Trophoblast cell (in vitro differentiated cells and primary cell): ENCODE measurements at regions not wholly inside any gene's neighbourhood (a gene's known extent, or its start where the extent isn't known, plus 50 kb on each side); places are given as distances from the start of the nearest gene placed in this dataset.

ENCODE experiments used
- DNase-seq, 2 donors: peaks; one replicate each; pipeline ENCODE4 v3.0.0-alpha.2; 2016
- H2AFZ ChIP-seq: 2 replicates; pipeline ENCODE4 v1.6.1; 2013; ENCODE audit warnings: low read length, moderate library complexity, mild to moderate bottlenecking; ENCODE audit not compliant: insufficient read depth, poor library complexity
- H2AK5ac ChIP-seq: 2 replicates; pipeline ENCODE4 v1.6.1; 2013; ENCODE audit warnings: mild to moderate bottlenecking, low read length
- H2BK120ac ChIP-seq: 2 replicates; pipeline ENCODE4 v1.6.1; 2013; ENCODE audit warnings: low read length, mild to moderate bottlenecking, moderate library complexity; ENCODE audit not compliant: insufficient read depth, poor library complexity
- H2BK12ac ChIP-seq: 2 replicates; pipeline ENCODE4 v1.6.1; 2013; ENCODE audit warnings: mild to moderate bottlenecking, low read length, moderate library complexity
- H2BK5ac ChIP-seq: 2 replicates; pipeline ENCODE4 v1.6.1; 2013; ENCODE audit warnings: low read length, low read depth, moderate library complexity, mild to moderate bottlenecking; ENCODE audit not compliant: poor library complexity
- H3K14ac ChIP-seq: 2 replicates; pipeline ENCODE4 v1.6.1; 2013; ENCODE audit warnings: mild to moderate bottlenecking, low read length
- H3K18ac ChIP-seq: 2 replicates; pipeline ENCODE4 v1.6.1; 2013; ENCODE audit warnings: mild to moderate bottlenecking, low read length
- H3K23ac ChIP-seq: 2 replicates; pipeline ENCODE4 v1.6.1; 2013; ENCODE audit warnings: low read length
- H3K27ac ChIP-seq: 2 replicates; pipeline ENCODE4 v1.5.1; 2013; ENCODE audit warnings: low read depth, mild to moderate bottlenecking, inconsistent platforms, low read length, moderate library complexity
- H3K27me3 ChIP-seq: 2 replicates; pipeline ENCODE4 v1.6.1; 2013; ENCODE audit warnings: inconsistent platforms, mild to moderate bottlenecking, low read length, moderate library complexity; ENCODE audit not compliant: insufficient read depth
- H3K36me3 ChIP-seq, 2 experiments: 1 replicate in 1 of 2; 2 replicates in 1 of 2; pipeline ENCODE4 v1.6.1; 2013; ENCODE audit warnings: low read length in 2 of 2, mild to moderate bottlenecking in 2 of 2, moderate library complexity in 1 of 2; ENCODE audit not compliant: insufficient read depth in 2 of 2, control insufficient read depth in 1 of 2
- H3K4ac ChIP-seq: 2 replicates; pipeline ENCODE4 v1.6.1; 2013; ENCODE audit warnings: low read depth, mild to moderate bottlenecking, low read length, moderate library complexity
- H3K4me1 ChIP-seq, 2 experiments: 1 replicate in 1 of 2; 2 replicates in 1 of 2; pipeline ENCODE4 v1.6.1; 2013; ENCODE audit warnings: low read length in 2 of 2, mild to moderate bottlenecking in 2 of 2, moderate library complexity in 1 of 2; ENCODE audit not compliant: insufficient read depth in 2 of 2, control insufficient read depth in 1 of 2
- H3K4me2 ChIP-seq: 2 replicates; pipeline ENCODE4 v1.6.1; 2013; ENCODE audit warnings: inconsistent platforms, mild to moderate bottlenecking, low read length, moderate library complexity
- H3K4me3 ChIP-seq: 2 replicates; pipeline ENCODE4 v1.5.1; 2013; ENCODE audit warnings: mild to moderate bottlenecking, low read depth, low read length, inconsistent platforms
- H3K79me1 ChIP-seq: one replicate; pipeline ENCODE4 v1.6.1; 2013; ENCODE audit warnings: low read length
- H3K79me2 ChIP-seq: 2 replicates; pipeline ENCODE4 v1.6.1; 2013; ENCODE audit warnings: low read length, mild to moderate bottlenecking; ENCODE audit not compliant: control insufficient read depth, insufficient read depth, poor library complexity
- H3K9ac ChIP-seq: 2 replicates; pipeline ENCODE4 v1.6.1; 2013; ENCODE audit warnings: mild to moderate bottlenecking, low read length
- H3K9me3 ChIP-seq: 2 replicates; pipeline ENCODE4 v1.6.1; 2013; ENCODE audit warnings: low read depth, mild to moderate bottlenecking, control low read depth, inconsistent platforms, low read length; ENCODE audit not compliant: insufficient read depth
- H4K12ac ChIP-seq: 2 replicates; pipeline ENCODE4 v1.6.1; 2013; ENCODE audit warnings: low read depth, mild to moderate bottlenecking, low read length, moderate library complexity
- H4K8ac ChIP-seq: 2 replicates; pipeline ENCODE4 v1.6.1; 2013; ENCODE audit warnings: low read depth, mild to moderate bottlenecking, low read length, moderate library complexity
- H4K91ac ChIP-seq: one replicate; pipeline ENCODE4 v1.6.1; 2013; ENCODE audit warnings: low read depth, mild to moderate bottlenecking, low read length, moderate library complexity
- WGBS: extraction: QIAGEN DNeasy Blood & Tissue Kit; methylation state at CpG from one replicate; pipeline ENCODE4 v1.1.7; 2013; ENCODE audit warnings: missing lambda C conversion rate; ENCODE audit not compliant: insufficient read length, insufficient coverage; ENCODE audit errors: extremely low coverage; 5-methylcytosine and 5-hydroxymethylcytosine counted together

DNA sequence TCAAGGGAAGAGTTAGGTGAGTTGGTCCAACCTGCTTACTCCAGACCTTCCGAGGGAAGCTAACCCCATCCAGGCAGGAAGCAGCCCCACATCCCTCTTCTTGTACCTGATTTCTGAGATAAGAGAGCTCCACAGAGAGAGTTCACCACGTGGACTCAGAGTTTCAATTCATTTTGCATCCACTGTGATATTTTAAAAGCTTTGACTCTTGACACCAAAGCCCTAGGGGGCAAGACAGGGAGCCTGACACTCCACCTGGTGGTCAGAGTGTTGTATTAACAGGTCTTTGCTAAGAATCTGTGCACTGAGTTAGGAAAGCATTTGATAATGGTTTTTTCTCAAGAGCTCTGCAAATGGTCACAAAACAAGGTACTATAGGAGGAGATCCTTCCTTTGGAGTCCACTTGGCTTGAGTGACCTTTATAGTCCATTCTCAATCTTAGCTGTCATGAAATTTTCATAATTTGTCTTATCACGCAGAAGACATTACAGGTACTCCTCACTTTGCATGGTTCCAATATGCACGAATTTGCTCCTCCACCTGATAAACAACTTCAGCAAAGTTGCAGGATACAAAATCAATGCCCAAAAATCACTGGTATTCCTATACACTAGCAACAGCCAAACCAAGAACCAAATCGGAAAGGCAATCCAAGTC is 56.2 kb upstream of the RIPOR2 start:
- WGBS = no CpG with 5 or more reads among the region's 5 CpGs
- H2AFZ ChIP-seq = no peak overlapping the region

DNA sequence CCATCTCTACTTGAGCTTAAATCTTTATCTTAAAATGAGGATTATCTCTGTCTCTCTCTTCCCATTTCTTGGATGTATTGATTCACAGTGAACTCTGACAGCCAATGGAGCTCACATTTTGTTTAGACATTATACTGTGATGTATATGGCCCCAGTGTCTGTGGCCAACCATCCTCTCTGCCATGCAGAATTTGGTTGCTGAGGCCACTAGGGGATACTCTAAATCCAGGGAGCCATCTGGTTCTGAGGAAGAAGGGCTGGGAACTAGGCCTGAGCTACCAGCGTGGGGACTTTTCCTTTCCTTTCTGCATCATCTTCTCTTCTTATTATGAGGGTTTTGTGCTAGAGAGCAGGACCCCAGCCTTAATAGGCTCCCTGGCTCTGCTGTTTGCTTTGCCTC is 59.1 kb upstream of the RIPOR2 start:
- no CpG with 5 or more reads among the region's 1 CpG for WGBS

More for the DNA sequence above, 56.2 kb upstream of the RIPOR2 start:
- no peak overlapping the region for H3K4me3 ChIP-seq
- H3K9ac ChIP-seq = no peak overlapping the region
- no peak overlapping the region for H3K27ac ChIP-seq
- H3K36me3 ChIP-seq = no peaks in the 10 kb centered on the region
- no peak overlapping the region for H3K4ac ChIP-seq
- peaks cover 0 to 9% of the 10 kb centered on the region in 2 experiments for H3K4me1 ChIP-seq
- H2BK120ac ChIP-seq = peak overlapping the region; percentile 78
- no peaks in the 10 kb centered on the region for H3K79me2 ChIP-seq
- H3K4me2 ChIP-seq = no peak overlapping the region
- H3K23ac ChIP-seq = no peak overlapping the region
- H4K12ac ChIP-seq = no peak overlapping the region
- H2BK5ac ChIP-seq = no peak overlapping the region
- no peak overlapping the region for H2AK5ac ChIP-seq
- no peak overlapping the region for H4K8ac ChIP-seq
- no peaks in the 10 kb centered on the region for H3K27me3 ChIP-seq
- peak; percentile 51 to 87 for DNase-seq
- H3K79me1 ChIP-seq = peaks cover 3% of the 10 kb centered on the region
- H3K9me3 ChIP-seq = peaks cover 5% of the 10 kb centered on the region
- H4K91ac ChIP-seq = no peak overlapping the region
- no peak overlapping the region for H3K18ac ChIP-seq
- H2BK12ac ChIP-seq = peak overlapping the region; percentile 84
- H3K14ac ChIP-seq = no peak overlapping the region

DNA sequence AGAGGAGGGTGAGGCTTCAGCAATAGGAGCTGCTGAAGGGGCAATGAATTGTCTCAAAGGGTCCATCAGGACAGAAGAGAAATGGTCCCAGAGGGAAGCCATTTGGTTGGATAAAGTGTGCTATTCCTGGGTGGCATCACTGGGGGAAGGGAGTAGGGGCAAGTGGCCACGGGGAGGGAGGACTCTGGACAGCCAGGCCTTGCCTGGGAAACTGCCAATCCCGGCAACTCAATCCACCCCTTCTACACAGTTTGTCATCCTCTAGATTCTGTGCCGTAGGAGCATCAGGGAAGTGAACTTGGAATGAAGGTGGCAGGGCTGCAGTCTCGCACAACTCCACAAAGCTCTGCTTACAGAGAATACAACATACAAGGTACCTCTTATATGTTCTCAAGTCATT is 59.5 kb upstream of the RIPOR2 start:
- no peak overlapping the region for H3K23ac ChIP-seq
- no peaks in the 10 kb centered on the region for H3K27me3 ChIP-seq
- no peak overlapping the region for H3K18ac ChIP-seq
- no peak for DNase-seq
- WGBS = no CpG with 5 or more reads among the region's 4 CpGs
- no peaks in the 10 kb centered on the region for H3K36me3 ChIP-seq
- H3K79me2 ChIP-seq = no peaks in the 10 kb centered on the region
- H3K4ac ChIP-seq = no peak overlapping the region
- H4K91ac ChIP-seq = no peak overlapping the region
- H2BK120ac ChIP-seq = no peak overlapping the region
- H3K9ac ChIP-seq = no peak overlapping the region
- H2AFZ ChIP-seq = no peak overlapping the region
- H2BK5ac ChIP-seq = no peak overlapping the region
- no peak overlapping the region for H3K4me3 ChIP-seq
- H3K14ac ChIP-seq = no peak overlapping the region
- peaks cover 2% of the 10 kb centered on the region for H3K9me3 ChIP-seq
- H3K4me1 ChIP-seq = peaks cover 0 to 9% of the 10 kb centered on the region in 2 experiments
- H2AK5ac ChIP-seq = no peak overlapping the region
- no peak overlapping the region for H2BK12ac ChIP-seq
- no peak overlapping the region for H4K8ac ChIP-seq
- H3K79me1 ChIP-seq = peaks cover 3% of the 10 kb centered on the region
- H3K27ac ChIP-seq = no peak overlapping the region
- H4K12ac ChIP-seq = no peak overlapping the region
- H3K4me2 ChIP-seq = no peak overlapping the region

More for the DNA sequence above, 59.1 kb upstream of the RIPOR2 start:
- no peaks in the 10 kb centered on the region for H3K36me3 ChIP-seq
- no peak overlapping the region for H3K4ac ChIP-seq
- peaks cover 0 to 9% of the 10 kb centered on the region in 2 experiments for H3K4me1 ChIP-seq
- H2AFZ ChIP-seq = no peak overlapping the region
- no peak for DNase-seq
- no peak overlapping the region for H3K18ac ChIP-seq
- no peak overlapping the region for H4K91ac ChIP-seq
- no peak overlapping the region for H3K27ac ChIP-seq
- H4K12ac ChIP-seq = no peak overlapping the region
- peaks cover 3% of the 10 kb centered on the region for H3K79me1 ChIP-seq
- no peak overlapping the region for H3K23ac ChIP-seq
- no peaks in the 10 kb centered on the region for H3K27me3 ChIP-seq
- H3K9ac ChIP-seq = no peak overlapping the region
- H3K4me2 ChIP-seq = no peak overlapping the region
- H3K14ac ChIP-seq = no peak overlapping the region
- H3K4me3 ChIP-seq = no peak overlapping the region
- H2BK12ac ChIP-seq = no peak overlapping the region
- H3K79me2 ChIP-seq = no peaks in the 10 kb centered on the region
- no peak overlapping the region for H4K8ac ChIP-seq
- no peak overlapping the region for H2BK120ac ChIP-seq
- H2BK5ac ChIP-seq = no peak overlapping the region
- H2AK5ac ChIP-seq = no peak overlapping the region
- H3K9me3 ChIP-seq = peaks cover 2% of the 10 kb centered on the region

- WGBS = no CpG with 5 or more reads among the region's 5 CpGs
- H3K79me2 ChIP-seq = no peaks in the 10 kb centered on the region
- no peak overlapping the region for H2AFZ ChIP-seq
Measured at GRCh38 chr6:24996269-24996836, 60.6 kb upstream of the RIPOR2 start.

More at GRCh38 chr6:24996269-24996836, 60.6 kb upstream of the RIPOR2 start:
- no peak overlapping the region for H3K4ac ChIP-seq
- H3K4me2 ChIP-seq = no peak overlapping the region
- H3K18ac ChIP-seq = no peak overlapping the region
- peak in 1 of 2 donors; percentile 48 for DNase-seq
- H3K9ac ChIP-seq = no peak overlapping the region
- H4K12ac ChIP-seq = no peak overlapping the region
- H3K4me1 ChIP-seq = peaks cover 0 to 6% of the 10 kb centered on the region in 2 experiments
- peaks cover 2% of the 10 kb centered on the region for H3K79me1 ChIP-seq
- no peaks in the 10 kb centered on the region for H3K36me3 ChIP-seq
- no peak overlapping the region for H3K14ac ChIP-seq
- H3K9me3 ChIP-seq = peaks cover 2% of the 10 kb centered on the region
- no peak overlapping the region for H2AK5ac ChIP-seq
- H4K91ac ChIP-seq = no peak overlapping the region
- H2BK120ac ChIP-seq = no peak overlapping the region
- H3K27ac ChIP-seq = no peak overlapping the region
- no peak overlapping the region for H4K8ac ChIP-seq
- H3K27me3 ChIP-seq = no peaks in the 10 kb centered on the region
- H2BK5ac ChIP-seq = no peak overlapping the region
- H2BK12ac ChIP-seq = no peak overlapping the region
- no peak overlapping the region for H3K23ac ChIP-seq
- H3K4me3 ChIP-seq = no peak overlapping the region
